ENCODE measurements at regions not wholly inside any gene's neighbourhood (a gene's known extent, or its start where the extent isn't known, plus 50 kb on each side); places are given as distances from the start of the nearest gene placed in this dataset.

DNA sequence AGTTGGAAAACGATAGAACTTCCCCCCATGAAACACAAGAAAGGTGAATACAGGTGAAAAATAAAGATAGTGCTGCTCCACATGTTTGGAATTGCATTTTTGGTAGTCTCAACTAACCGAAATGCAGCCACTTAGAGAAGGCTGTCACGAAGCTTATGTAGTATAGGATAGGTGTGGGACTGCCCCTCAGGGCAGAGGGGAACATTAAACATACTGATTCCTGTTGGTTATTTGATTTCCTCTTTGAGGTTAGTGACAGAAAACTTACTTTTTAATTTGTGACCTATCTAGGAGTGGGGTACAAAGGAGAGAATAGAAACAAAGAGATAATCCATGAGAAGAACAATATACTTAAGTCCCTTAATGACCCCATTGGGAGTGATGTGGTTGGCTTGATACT is 85.8 kb upstream of the SATB1 start:
- TF ChIP-seq CTCF (conservative IDR thresholded peaks at IDR 0.05; ENCODE audit: low read length): no peak
- TF ChIP-seq EZH2phosphoT487 (IDR thresholded peaks at IDR 0.05; ENCODE audit: borderline replicate concordance, low read depth, low read length): no peak

Measured in OCI-LY7 (cell line).